HK-2 (cell line): ENCODE measurements at regions not wholly inside any gene's neighbourhood (a gene's known extent, or its start where the extent isn't known, plus 50 kb on each side); places are given as distances from the start of the nearest gene placed in this dataset.
"Not testable (repeated sequence)": the region's sequence is repeated elsewhere in the genome, so short reads cannot be mapped to it uniquely, and the experiment has no call there.

Experiments used
- DNase-seq: peaks from one replicate; pipeline ENCODE4 v3.0.0-alpha.2; 2018; ENCODE audit not compliant: unreplicated experiment

DNA sequence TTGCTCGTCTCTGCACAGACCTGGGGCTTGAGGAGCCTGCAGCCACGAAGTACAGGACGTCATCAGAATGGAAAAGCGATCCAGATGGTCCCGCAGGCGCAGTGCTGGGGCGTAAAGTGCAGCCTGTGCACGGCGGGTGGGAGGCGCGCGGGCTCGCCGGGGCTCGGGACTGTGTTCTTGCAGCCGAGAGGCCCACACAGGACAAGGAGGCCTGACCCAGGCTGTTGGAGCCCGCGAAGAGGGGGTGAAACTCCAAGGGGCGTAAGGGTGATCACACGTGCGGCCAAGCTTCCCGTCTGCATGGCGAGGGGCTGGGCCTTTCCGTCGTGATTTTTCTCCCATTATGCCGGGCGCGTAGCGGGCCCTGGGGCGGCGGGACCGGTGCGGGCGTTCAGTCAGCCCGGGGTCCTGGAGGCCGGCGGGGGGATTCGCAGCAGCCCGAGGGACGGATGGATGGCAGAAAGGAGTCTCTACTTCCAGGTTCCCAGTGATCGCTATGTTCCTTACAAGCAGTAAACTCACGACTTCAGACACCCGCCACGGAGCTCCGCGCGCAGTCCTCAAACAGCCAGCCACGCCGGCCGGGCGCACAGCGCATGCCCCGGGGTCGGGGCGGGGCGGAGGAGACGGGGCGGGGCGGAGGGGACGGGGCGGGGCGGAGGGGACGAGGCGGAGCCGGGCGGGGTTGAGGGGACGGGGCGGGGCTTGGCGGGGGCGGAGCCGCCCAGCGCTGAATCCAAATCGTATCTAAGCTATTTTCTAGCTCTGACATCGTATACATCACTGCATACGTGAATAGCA is 141.0 kb upstream of the KCNJ18 start:
- DNase-seq, result peak; percentile 79

- not testable (repeated sequence) for DNase-seq
Measured at GRCh38 chr17:21558921-21559320, 133.4 kb upstream of the KCNJ18 start.

DNA sequence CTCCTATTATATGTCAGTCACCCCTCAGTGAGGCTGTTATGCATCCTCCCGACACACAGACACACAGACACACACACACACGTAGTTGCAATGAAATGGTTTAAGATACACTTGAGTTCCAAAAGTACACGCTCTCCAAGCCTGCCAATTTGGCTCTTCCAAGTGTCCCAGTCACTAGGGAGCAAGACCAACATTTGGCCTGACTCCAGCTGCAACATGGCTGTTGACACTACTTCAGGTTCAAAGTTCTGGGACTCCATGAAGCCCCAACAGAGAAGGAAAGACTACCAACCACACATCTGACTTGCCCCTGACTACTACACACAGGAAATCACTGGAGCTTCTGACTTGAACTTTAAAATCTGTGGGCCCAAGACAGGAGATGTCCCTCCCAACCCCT is 128.1 kb upstream of the KCNJ18 start:
- no peak for DNase-seq

DNA sequence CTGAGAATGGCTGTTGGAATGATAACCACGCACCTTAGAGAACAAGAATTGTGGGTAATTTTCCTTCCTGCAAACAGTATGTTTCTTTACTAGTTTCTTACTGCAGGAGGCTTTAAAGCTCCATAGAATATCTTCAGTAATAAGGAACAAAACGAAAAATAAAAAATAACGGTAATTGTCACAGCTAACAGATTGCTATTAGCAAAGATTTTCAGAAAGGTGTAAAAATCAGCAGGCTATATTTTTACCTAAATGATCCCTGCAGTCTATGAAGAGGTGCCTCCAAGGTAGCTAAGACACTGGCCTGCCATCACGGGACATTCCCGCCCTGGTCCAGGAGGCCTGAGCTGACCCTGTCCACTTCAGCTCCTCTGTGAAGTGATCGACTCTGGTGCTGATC is 127.6 kb upstream of the KCNJ18 start:
- not testable (repeated sequence) for DNase-seq

DNA sequence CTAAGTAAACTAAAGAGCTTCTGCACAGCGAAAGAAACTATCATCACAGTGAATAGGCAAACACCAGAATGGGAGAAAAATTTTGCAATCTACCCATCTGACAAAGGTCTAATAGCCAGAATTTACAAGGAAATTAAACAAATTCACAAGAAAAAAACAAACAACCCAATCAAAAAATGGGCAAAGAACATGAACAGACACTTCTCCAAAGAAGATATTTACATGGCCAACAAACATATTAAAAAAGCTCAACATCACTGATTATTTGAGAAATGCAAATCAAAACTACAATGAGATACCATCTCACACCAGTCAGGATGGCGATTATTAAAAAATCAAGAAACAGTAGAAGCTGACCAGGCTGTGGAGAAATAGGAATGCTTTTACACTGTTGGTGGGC is 121.9 kb upstream of the KCNJ18 start:
- DNase-seq, result not testable (repeated sequence)

DNA sequence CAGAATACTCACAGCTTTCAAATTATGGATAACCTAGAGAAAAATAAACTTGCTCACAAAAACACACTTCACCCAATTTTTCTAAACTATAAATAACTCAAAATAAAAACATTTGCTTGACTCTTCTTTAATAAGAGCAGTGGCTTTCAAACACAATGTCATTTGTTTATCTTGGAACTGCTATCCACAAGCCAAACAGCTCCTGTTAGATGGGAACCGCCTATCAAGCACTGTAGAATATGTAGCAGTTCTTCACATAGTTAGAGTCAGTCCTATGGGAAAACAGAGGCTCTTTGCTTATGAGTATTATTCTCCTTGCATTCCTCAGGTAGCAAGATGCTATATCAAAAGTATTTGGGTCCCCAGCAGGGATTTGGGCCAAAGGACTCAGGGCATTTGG is 120.2 kb upstream of the KCNJ18 start:
- not testable (repeated sequence) for DNase-seq

DNA sequence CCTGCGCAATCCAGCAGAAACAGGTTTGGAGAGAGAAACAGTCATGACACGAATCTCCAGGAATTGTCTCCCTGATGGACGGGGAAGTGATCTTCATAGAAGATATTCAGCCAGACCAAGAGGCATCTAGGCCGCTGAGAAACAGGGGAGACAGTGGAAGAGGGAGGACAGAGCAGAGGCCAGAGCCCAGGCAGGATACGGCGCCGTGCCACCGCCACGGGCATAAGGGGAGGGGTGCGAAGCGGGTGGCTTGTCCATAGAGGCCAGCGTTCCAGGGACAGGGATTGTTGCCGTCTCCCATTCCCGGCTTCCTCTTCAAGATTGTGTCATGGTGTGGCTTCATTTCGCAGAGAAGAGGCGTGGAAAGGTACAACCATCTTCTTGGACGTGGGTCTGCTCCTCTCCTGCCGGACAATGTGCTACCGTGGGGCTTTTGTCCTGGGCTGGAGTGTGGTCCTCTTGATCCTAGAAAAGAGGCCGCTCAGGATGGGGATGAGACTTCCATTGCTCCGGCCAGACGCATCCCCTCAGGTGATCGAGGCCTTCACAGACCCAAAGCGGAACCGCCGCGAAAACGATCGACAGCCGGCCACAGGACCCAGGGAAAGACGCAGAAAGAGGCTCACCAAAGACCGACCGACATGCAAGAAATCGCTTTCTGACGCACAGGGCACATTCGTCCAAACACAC is 118.9 kb upstream of the KCNJ18 start:
- DNase-seq, result not testable (repeated sequence)

- DNase-seq, result no peak
Measured at GRCh38 chr17:21573961-21574610, 118.2 kb upstream of the KCNJ18 start.

GRCh38 chr17:21574611-21575255 is 117.6 kb upstream of the KCNJ18 start:
- DNase-seq, result not testable (repeated sequence)

DNA sequence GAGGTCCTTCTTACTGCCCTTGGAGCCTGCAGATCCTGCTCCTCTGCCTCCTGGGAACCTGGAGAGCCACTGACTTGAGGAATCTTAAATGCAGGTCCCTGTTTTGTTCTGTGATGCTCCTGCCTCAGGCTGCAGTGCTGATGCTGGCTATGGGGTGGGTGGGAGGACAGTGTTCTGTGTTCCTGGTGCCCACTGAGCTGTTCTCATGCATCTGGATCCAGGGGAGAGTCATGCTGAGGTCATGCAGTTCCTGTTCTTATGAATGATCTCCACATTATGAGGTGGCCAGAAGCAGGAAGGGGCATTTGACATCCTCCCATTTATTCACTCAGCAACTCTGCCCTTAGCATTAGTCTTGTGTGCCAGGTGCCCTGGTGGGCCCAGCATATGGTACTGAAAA is 113.5 kb upstream of the KCNJ18 start:
- DNase-seq, result not testable (repeated sequence)

DNA sequence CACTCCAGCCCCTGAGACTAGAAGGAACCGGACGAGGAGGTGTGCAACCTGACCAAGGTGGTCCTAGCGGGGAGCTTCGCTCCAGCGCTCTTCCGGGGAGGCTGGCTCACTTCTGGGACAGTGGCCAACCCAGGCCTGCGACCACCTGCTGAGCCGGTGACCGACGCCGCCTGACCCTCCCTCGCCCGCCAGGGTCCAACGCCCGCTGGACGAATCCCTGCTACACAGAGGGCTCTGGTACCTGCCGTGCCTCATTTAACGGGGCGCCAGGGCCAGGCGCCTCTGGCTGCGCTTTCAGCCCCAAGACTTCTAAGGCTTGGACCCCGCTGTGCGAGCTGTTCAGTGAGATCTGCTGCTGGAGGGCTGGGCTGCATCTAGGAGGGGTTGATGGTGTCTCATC is 99.5 kb upstream of the KCNJ18 start:
- no peak for DNase-seq

GRCh38 chr17:21593452-21594105 is 98.7 kb upstream of the KCNJ18 start:
- peak; percentile 5 for DNase-seq

- no peak for DNase-seq
Measured at GRCh38 chr17:21595086-21595485, 97.2 kb upstream of the KCNJ18 start.

DNA sequence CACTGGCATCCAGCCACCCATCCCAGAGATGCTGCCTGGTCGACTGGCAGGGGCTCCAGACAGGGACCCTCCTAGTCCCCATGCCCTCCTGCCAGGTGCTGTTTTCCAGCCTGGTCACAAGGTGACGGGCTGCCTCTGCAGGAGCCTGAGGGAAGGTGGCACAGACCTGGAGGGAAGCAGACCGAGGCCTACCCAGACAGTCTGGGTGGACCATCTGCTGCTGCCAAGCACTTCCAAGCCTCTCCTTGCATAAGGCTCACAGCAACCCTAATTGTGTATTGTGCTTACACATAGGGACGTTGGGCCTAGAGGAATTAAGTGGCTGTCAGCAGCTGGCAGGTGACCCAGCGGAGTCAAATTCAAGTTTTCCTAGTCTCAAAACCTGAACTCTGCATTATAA is 90.1 kb upstream of the KCNJ18 start:
- DNase-seq, result no peak

DNA sequence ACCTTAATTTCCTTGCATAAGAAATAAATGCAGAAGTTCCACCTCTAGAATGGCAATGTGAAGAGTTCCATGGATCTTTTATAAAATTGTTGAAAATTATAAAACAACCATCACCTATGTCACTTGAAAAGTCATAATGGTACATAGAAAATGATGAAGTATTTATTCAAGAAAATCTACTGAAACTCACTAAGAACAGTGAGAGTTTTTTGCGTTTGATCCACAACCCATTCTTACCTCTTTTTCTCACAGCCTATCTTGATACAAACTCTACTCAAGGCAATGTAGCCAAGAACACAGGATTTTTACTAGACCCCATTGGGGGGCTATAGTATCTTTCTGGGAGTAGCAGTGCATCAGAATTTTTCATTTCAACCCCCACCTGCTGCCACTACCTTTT is 89.0 kb upstream of the KCNJ18 start:
- not testable (repeated sequence) for DNase-seq

DNA sequence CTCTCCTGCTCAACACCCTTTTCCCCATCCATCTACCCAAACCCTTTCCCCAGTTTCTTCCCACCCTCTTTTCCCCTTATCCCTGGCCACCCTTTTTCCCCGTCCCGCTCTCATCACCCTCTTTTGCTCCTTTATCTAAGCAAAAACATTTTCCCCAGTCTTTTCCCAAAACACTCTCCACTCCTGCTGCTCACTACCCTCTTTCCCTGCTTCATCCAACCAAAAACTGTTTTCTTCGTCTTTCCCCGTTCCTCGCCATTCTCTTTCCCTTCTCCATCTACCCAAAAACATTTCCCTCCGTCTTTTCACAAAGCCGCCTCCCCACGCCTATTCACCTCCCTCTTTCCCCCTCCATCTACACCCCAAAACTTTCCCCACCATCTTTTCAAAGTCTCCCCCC is 80.9 kb upstream of the KCNJ18 start:
- not testable (repeated sequence) for DNase-seq

DNA sequence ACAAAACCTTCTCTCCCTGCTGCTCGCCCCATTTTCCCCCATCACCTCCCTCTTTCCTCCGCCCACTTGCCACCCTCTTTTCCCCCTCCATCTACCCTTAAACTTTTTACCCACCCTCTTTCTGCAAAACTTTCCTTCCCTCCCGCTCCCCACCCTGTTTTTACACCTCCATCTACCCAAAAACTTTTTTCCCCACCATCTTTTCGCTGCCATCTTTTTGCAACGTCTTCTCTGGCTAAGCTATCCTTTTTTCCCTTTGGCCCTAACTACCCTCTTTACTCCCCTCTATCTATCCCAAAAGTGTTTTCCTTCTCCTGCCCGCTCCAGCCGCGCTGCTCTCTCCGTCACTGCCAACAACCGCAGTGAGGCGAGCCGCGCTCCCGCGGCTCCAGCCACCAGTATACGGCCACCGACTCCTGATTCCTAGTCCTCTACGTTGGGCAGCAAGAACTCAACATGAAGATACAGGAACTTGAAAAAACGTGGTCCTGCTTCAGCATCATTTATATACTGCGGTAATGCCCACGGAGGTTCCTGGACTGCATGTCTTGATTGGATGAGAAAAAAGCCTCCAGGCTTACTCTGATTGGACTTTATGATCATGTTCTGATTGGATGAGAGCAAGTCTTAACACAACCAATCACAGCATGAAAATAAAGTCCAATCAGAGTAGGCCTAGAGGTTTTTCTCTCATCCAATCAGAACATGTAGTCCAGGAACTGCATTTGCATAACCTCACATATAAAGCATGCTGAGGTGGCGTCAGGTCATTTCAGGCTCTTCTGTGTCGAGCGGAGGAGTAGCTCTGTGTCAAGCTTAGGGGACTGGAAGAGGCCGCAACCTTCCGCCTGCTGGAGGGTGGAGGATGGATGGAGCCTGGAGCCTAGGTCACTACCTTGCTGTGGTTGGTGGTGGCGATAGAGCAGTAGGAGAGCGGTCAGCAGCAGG is 79.9 kb upstream of the KCNJ18 start:
- DNase-seq, result not testable (repeated sequence)

DNA sequence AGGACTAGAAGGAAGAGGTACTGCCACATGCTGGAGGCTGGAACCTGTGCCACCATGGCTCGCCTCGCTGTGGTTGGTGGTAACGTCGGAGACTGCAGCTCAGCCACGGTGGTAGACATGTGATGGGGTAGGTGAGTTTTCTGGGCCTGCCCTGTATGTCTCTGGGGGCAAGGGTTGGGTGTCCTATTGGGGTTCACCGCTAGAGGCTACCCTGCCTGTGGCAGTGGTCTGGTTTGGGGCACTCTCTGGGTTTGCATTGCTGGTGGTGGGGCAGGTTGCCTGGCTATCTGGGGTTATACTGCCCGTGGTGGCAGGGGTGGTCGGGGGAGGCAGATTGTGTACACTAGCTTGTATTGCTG is 79.3 kb upstream of the KCNJ18 start:
- DNase-seq, result no peak

DNA sequence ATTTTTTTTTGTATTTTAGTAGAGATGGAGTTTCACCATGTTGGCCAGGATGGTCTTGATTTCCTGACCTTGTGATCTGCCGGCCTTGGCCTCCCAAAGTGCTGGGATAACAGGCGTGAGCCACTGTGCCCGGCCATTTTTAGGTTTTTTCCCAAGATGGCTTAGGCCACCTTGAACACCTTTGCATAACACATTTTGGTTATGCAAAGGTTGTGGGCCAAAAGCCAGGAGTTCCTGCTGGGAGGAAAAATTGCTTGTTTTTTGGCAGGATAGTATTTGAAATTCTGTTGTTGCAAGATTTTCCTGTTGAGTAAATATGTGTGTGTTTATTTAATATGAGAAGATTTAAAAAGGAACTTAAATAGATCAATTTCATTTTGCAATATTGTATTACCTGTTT is 65.3 kb upstream of the KCNJ18 start:
- not testable (repeated sequence) for DNase-seq
